ENCODE measurements at regions not wholly inside any gene's neighbourhood (a gene's known extent, or its start where the extent isn't known, plus 50 kb on each side); places are given as distances from the start of the nearest gene placed in this dataset.

GRCh38 chr12:22766911-22767420 lies 142.0 kb downstream of the ETNK1 start (continued):
- TF ChIP-seq ZNF462 (CRISPR knock-in tag; IDR thresholded peaks at IDR 0.05) (no peak), ZNF114 (CRISPR knock-in tag; IDR thresholded peaks at IDR 0.05) (no peak), CREB1 (CRISPR knock-in tag; IDR thresholded peaks at IDR 0.05; ENCODE audit: low read depth) (no peak), EZH2phosphoT487 (IDR thresholded peaks at IDR 0.05; ENCODE audit: unreplicated experiment) (no peak), JUNB (IDR thresholded peaks at IDR 0.05; ENCODE audit: unreplicated experiment) (no peak), EZH2 (IDR thresholded peaks at IDR 0.05; ENCODE audit: low read depth, unreplicated experiment) (no peak)

- DNase-seq (ENCODE audit: low spot score) (no peak), ATAC-seq (no peak)
- no peak for TF ChIP-seq ZNF462 (CRISPR knock-in tag; IDR thresholded peaks at IDR 0.05)
- no peak for TF ChIP-seq EZH2 (IDR thresholded peaks at IDR 0.05; ENCODE audit: low read depth, unreplicated experiment)
- peak in 1 of 2 experiments; percentile 15; a peak in 1 of 4 replicates for TF ChIP-seq CTCF (conservative IDR thresholded peaks at IDR 0.05; ENCODE audit: low read depth in 2 of 2)
- no peak for TF ChIP-seq JUNB (IDR thresholded peaks at IDR 0.05; ENCODE audit: unreplicated experiment)
- TF ChIP-seq CREB1 (CRISPR knock-in tag; IDR thresholded peaks at IDR 0.05; ENCODE audit: low read depth): no peak
- Histone ChIP-seq H3F3A (replicated peaks; ENCODE audit: low read depth) (no peaks in the 10 kb centered on the region), H3K4me1 (ENCODE audit: insufficient read depth) (peaks cover 4% of the 10 kb centered on the region; the same call in 1 of the 2 replicates), H3K36me3 (ENCODE audit: insufficient read depth) (no peaks in the 10 kb centered on the region), H2AFZ (no peak overlapping the region), H3K27me3 (ENCODE audit: insufficient read depth) (no peaks in the 10 kb centered on the region), H3K9me2 (ENCODE audit: insufficient read depth) (peaks cover 7% of the 10 kb centered on the region; the same call in 1 of the 2 replicates), H3K4me3 (no peak overlapping the region), H3K27ac (ENCODE audit: low read depth) (no peak overlapping the region), H4K20me1 (replicated peaks; ENCODE audit: insufficient read depth) (no peaks in the 10 kb centered on the region), H3K4me2 (no peak overlapping the region), H3K79me2 (replicated peaks; ENCODE audit: insufficient read depth) (no peaks in the 10 kb centered on the region)
- no peak overlapping the region for H3K27ac Mint-ChIP-seq
- peaks cover 2% of the 10 kb centered on the region for H3K27me3 Mint-ChIP-seq (ENCODE audit: insufficient read depth, low read depth, poor library complexity)
- H3K9me3 Mint-ChIP-seq: 0 out of 3 replicates have a peak, but pooled peaks cover 2% of the 10 kb centered on the region
- no peaks in the 10 kb centered on the region for H3K36me3 Mint-ChIP-seq (ENCODE audit: low read depth)
- no peak overlapping the region for H3K4me3 Mint-ChIP-seq
- peaks cover 8% of the 10 kb centered on the region; the same call in 2 of the 3 replicates for H3K4me1 Mint-ChIP-seq
Measured at GRCh38 chr12:22781339-22781738, 156.4 kb downstream of the ETNK1 start.

Measured in GM23338 (cell line).